Mesenchymal stem cell (in vitro differentiated cells and primary cell): ENCODE measurements at regions not wholly inside any gene's neighbourhood (a gene's known extent, or its start where the extent isn't known, plus 50 kb on each side); places are given as distances from the start of the nearest gene placed in this dataset. TPM values are rescaled to one million over a fixed set of nuclear protein-coding genes. Genes with fewer than 3 reads are reported as not detected.

Experiments used
- DNase-seq: peaks from one replicate; pipeline ENCODE4 v3.0.0-alpha.2; 2013
- H2AFZ ChIP-seq: one replicate; pipeline ENCODE4 v1.6.1; 2013; ENCODE audit warnings: low read depth, mild to moderate bottlenecking, control low read depth, inconsistent platforms, low read length, moderate library complexity
- H2AK5ac ChIP-seq: 2 replicates; pipeline ENCODE4 v1.6.1; 2013; ENCODE audit warnings: low read length, moderate library complexity, mild to moderate bottlenecking, inconsistent platforms; ENCODE audit not compliant: severe bottlenecking
- H2BK120ac ChIP-seq: one replicate; pipeline ENCODE4 v1.6.1; 2013; ENCODE audit warnings: low read depth, mild to moderate bottlenecking, inconsistent platforms, low read length, moderate library complexity
- H2BK12ac ChIP-seq, 2 experiments: one replicate each; pipeline ENCODE4 v1.6.1; 2013; ENCODE audit warnings: inconsistent platforms in 2 of 2, low read length in 2 of 2, mild to moderate bottlenecking in 2 of 2, moderate library complexity in 2 of 2, control low read depth in 1 of 2
- H2BK15ac ChIP-seq: one replicate; pipeline ENCODE4 v1.6.1; 2013; ENCODE audit warnings: mild to moderate bottlenecking, low read depth, inconsistent platforms; ENCODE audit not compliant: poor library complexity, severe bottlenecking
- H2BK5ac ChIP-seq: 2 replicates; pipeline ENCODE4 v1.6.1; 2013; ENCODE audit warnings: low read depth, mild to moderate bottlenecking, low read length, control low read depth, inconsistent platforms; ENCODE audit not compliant: poor library complexity, severe bottlenecking
- H3K14ac ChIP-seq, 2 experiments: one replicate each; pipeline ENCODE4 v1.6.1; 2013; ENCODE audit warnings: inconsistent platforms in 2 of 2, low read length in 2 of 2, control low read depth in 1 of 2, mild to moderate bottlenecking in 1 of 2, moderate library complexity in 1 of 2
- H3K18ac ChIP-seq, 2 experiments: one replicate each; pipeline ENCODE4 v1.6.1; 2013; ENCODE audit warnings: inconsistent platforms in 2 of 2, low read length in 2 of 2, control low read depth in 1 of 2, low read depth in 1 of 2, mild to moderate bottlenecking in 1 of 2
- H3K23ac ChIP-seq, 2 experiments: one replicate each; pipeline ENCODE4 v1.6.1; 2013; ENCODE audit warnings: inconsistent platforms in 2 of 2, low read length in 2 of 2, mild to moderate bottlenecking in 2 of 2, moderate library complexity in 2 of 2, control low read depth in 1 of 2
- H3K27ac ChIP-seq: 2 replicates; pipeline ENCODE4 v1.5.1; 2013; ENCODE audit warnings: mild to moderate bottlenecking, moderate library complexity, low read length, control low read depth, inconsistent platforms; ENCODE audit not compliant: poor library complexity, severe bottlenecking
- H3K27me3 ChIP-seq, 2 experiments: 2 replicates each; pipeline versions ENCODE4 v1.6.1 to v1.7.0; 2013; ENCODE audit warnings: low read length in 2 of 2, mild to moderate bottlenecking in 2 of 2, moderate library complexity in 2 of 2, control low read depth in 1 of 2, inconsistent platforms in 1 of 2; ENCODE audit not compliant: control insufficient read depth in 1 of 2, insufficient read depth in 1 of 2
- H3K36me3 ChIP-seq, 2 experiments: 2 replicates each; pipeline versions ENCODE4 v1.6.1 to v1.7.0; 2013; ENCODE audit warnings: low read length in 2 of 2, control low read depth in 1 of 2, inconsistent platforms in 1 of 2, low read depth in 1 of 2, mild to moderate bottlenecking in 1 of 2; ENCODE audit not compliant: insufficient read depth in 2 of 2, control insufficient read depth in 1 of 2
- H3K4ac ChIP-seq, 2 experiments: one replicate each; pipeline ENCODE4 v1.6.1; 2013; ENCODE audit warnings: inconsistent platforms in 2 of 2, low read length in 2 of 2, mild to moderate bottlenecking in 2 of 2, moderate library complexity in 2 of 2, control low read depth in 1 of 2, low read depth in 1 of 2
- H3K4me1 ChIP-seq: 2 replicates; pipeline ENCODE4 v1.6.1; 2013; ENCODE audit warnings: low read depth, low read length, control low read depth; ENCODE audit not compliant: control insufficient read depth, insufficient read depth
- H3K4me2 ChIP-seq: 2 replicates; pipeline ENCODE4 v1.6.1; 2013; ENCODE audit warnings: low read length, mild to moderate bottlenecking, inconsistent platforms; ENCODE audit not compliant: poor library complexity, severe bottlenecking
- H3K4me3 ChIP-seq, 2 experiments: 2 replicates each; pipeline versions ENCODE4 v1.5.1 to v1.7.0; 2013; ENCODE audit warnings: low read length in 2 of 2, mild to moderate bottlenecking in 2 of 2, control low read depth in 1 of 2, low read depth in 1 of 2; ENCODE audit not compliant: insufficient read depth in 1 of 2
- H3K79me1 ChIP-seq: replicated peaks from 2 replicates; pipeline ENCODE4 v1.6.1; 2013; ENCODE audit warnings: mild to moderate bottlenecking, control low read depth, low read length, inconsistent platforms; ENCODE audit not compliant: poor library complexity, severe bottlenecking
- H3K9ac ChIP-seq: 2 replicates; pipeline ENCODE4 v1.7.0; 2013; ENCODE audit warnings: mild to moderate bottlenecking, low read length, moderate library complexity
- H3K9me3 ChIP-seq: 2 replicates; pipeline ENCODE4 v1.7.0; 2013; ENCODE audit warnings: mild to moderate bottlenecking, low read length; ENCODE audit not compliant: control insufficient read depth
- H4K8ac ChIP-seq: one replicate; pipeline ENCODE4 v1.6.1; 2013; ENCODE audit warnings: inconsistent platforms, mild to moderate bottlenecking, low read length, moderate library complexity
- H4K91ac ChIP-seq: one replicate; pipeline ENCODE4 v1.6.1; 2013; ENCODE audit warnings: mild to moderate bottlenecking, low read length, inconsistent platforms
- WGBS: methylation state at CpG from one replicate; pipeline ENCODE4 v1.1.7; 2013; ENCODE audit warnings: mixed read lengths; 5-methylcytosine and 5-hydroxymethylcytosine counted together
- small RNA-seq: library from polyadenylated mRNA; stranded (forward); fragments of <200 nt; extraction: miRNeasy Mini kit (QIAGEN cat#:217004); gene quantifications from one replicate; pipeline ENCODE3, GENCODE V24; 2013; ENCODE audit warnings: low read depth

GRCh38 chr11:50412832-50413231 is 380.2 kb downstream of the OR4C45 start:
- no peak overlapping the region for H2BK120ac ChIP-seq
- no peak overlapping the region for H3K9ac ChIP-seq
- no peak overlapping the region for H3K4me2 ChIP-seq
- no peak overlapping the region for H3K27ac ChIP-seq
- H2BK5ac ChIP-seq = no peak overlapping the region
- 54% methylated on average over 6 of the region's 6 CpGs for WGBS
- H4K8ac ChIP-seq = no peak overlapping the region
- no peaks in the 10 kb centered on the region for H3K36me3 ChIP-seq
- H3K23ac ChIP-seq = no peak overlapping the region
- H3K27me3 ChIP-seq = no peaks in the 10 kb centered on the region
- no peaks in the 10 kb centered on the region for H3K4me1 ChIP-seq
- no peak overlapping the region for H2AK5ac ChIP-seq
- no peak for DNase-seq
- H3K14ac ChIP-seq = no peak overlapping the region
- peaks cover 53% of the 10 kb centered on the region for H3K9me3 ChIP-seq
- no peak overlapping the region for H2BK15ac ChIP-seq
- H3K4me3 ChIP-seq = no peak overlapping the region
- no peak overlapping the region for H3K18ac ChIP-seq
- no peak overlapping the region for H2AFZ ChIP-seq
- H3K4ac ChIP-seq = no peak overlapping the region
- H3K79me1 ChIP-seq = no peaks in the 10 kb centered on the region
- no peak overlapping the region for H2BK12ac ChIP-seq
- H4K91ac ChIP-seq = no peak overlapping the region

DNA sequence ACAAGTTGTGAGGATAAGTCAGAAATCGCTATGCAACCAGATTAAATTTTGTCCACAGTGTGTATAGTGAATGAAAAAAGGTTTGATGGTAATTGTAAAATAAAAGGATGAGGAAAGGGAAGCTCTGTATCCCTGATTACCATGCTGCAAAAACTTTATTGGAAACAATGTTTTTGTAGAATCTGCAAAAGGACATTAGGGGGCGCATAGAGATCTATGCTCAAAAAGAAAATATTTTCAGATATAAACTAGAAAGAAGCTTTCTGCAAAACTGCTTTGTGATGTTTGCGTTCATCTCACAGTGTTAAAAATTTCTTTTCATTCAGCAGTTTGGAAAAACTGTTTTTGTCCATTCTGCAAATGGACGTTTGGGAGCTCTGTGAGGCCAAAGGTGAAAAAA is 390.5 kb downstream of the OR4C45 start:
- no peak overlapping the region for H3K9ac ChIP-seq
- 48% methylated on average over 3 of the region's 4 CpGs for WGBS
- no peak overlapping the region for H2BK15ac ChIP-seq
- no peak overlapping the region for H2AK5ac ChIP-seq
- H3K79me1 ChIP-seq = no peaks in the 10 kb centered on the region
- no peak overlapping the region for H2AFZ ChIP-seq
- H3K14ac ChIP-seq = no peak overlapping the region
- H3K4me3 ChIP-seq = no peak overlapping the region
- no peak overlapping the region for H3K23ac ChIP-seq
- no peak overlapping the region for H2BK120ac ChIP-seq
- no peaks in the 10 kb centered on the region for H3K27me3 ChIP-seq
- no peaks in the 10 kb centered on the region for H3K36me3 ChIP-seq
- no peak overlapping the region for H4K91ac ChIP-seq
- peaks cover 24% of the 10 kb centered on the region for H3K9me3 ChIP-seq
- no peak overlapping the region for H3K27ac ChIP-seq
- no peak overlapping the region for H2BK12ac ChIP-seq
- no peak overlapping the region for H3K18ac ChIP-seq
- no peak overlapping the region for H4K8ac ChIP-seq
- H3K4me1 ChIP-seq = no peaks in the 10 kb centered on the region
- no peak overlapping the region for H3K4me2 ChIP-seq
- no peak overlapping the region for H2BK5ac ChIP-seq
- DNase-seq = no peak
- no peak overlapping the region for H3K4ac ChIP-seq

Small RNA genes lying in the stretch of these regions (small RNA-seq; reads per million reads assigned to genes)
- gene AC109635.3 = not detected
